SK-N-SH (cell line): ENCODE measurements at regions not wholly inside any gene's neighbourhood (a gene's known extent, or its start where the extent isn't known, plus 50 kb on each side); places are given as distances from the start of the nearest gene placed in this dataset.

ENCODE experiments used
- CTCF ChIA-PET: fragments of 300-600, 350-600 bp; formaldehyde crosslinking; extraction: SDS; loops from one replicate; lab custom pipeline; 2021; lab: Yijun Ruan, JAX
- POLR2A ChIA-PET: fragments of 350-600 bp; sonication (Branson Sonifier 250); formaldehyde crosslinking; extraction: SDS; loops from one replicate; lab custom pipeline; 2020; ENCODE audit warnings: antibody characterized with exemption, inconsistent platforms; lab: Yijun Ruan, JAX
- DNase-seq: peaks from one replicate; pipeline ENCODE4 v3.0.0; 2012
- H2AFZ ChIP-seq: fragments of 200-600 bp; sonication (generic); 2 replicates; pipeline ENCODE4 v1.8.1; 2016; ENCODE audit warnings: antibody characterized with exemption, mild to moderate bottlenecking, low read depth
- H3F3A ChIP-seq: fragments of 200-600 bp; sonication (generic); replicated peaks from 2 replicates; pipeline ENCODE3; 2016; ENCODE audit warnings: antibody characterized with exemption, mild to moderate bottlenecking; ENCODE audit not compliant: insufficient read depth
- H3K27ac ChIP-seq, 2 experiments: fragments of 200-500 bp in 1 of 2; fragments of 200-600 bp in 1 of 2; sonication (Bioruptor generic) in 1 of 2; sonication (generic), shearing (Covaris generic) in 1 of 2; 2 replicates each; pipeline versions ENCODE4 v1.5.1 to v1.6.1; 2014 to 2016; ENCODE audit warnings: low read depth in 2 of 2, inconsistent platforms in 1 of 2, low read length in 1 of 2, mild to moderate bottlenecking in 1 of 2, mixed read lengths in 1 of 2
- H3K27me3 ChIP-seq: fragments of 200-600 bp; sonication (generic), shearing (Covaris generic); 2 replicates; pipeline ENCODE4 v1.6.1; 2016; ENCODE audit warnings: mixed run types; ENCODE audit not compliant: insufficient read depth
- H3K36me3 ChIP-seq, 2 experiments: fragments of 200-500 bp in 1 of 2; fragments of 200-600 bp in 1 of 2; sonication (Bioruptor generic) in 1 of 2; sonication (generic) in 1 of 2; replicated peaks in 1 of 2; 2 replicates each; pipeline versions ENCODE3 to v1.5.1; 2014 to 2016; ENCODE audit warnings: low read length in 1 of 2, mild to moderate bottlenecking in 1 of 2; ENCODE audit not compliant: insufficient read depth in 2 of 2, control insufficient read depth in 1 of 2
- H3K4me1 ChIP-seq, 2 experiments: fragments of 200-500 bp in 1 of 2; fragments of 200-600 bp in 1 of 2; sonication (Bioruptor generic) in 1 of 2; sonication (generic), shearing (Covaris generic) in 1 of 2; 2 replicates each; pipeline versions ENCODE4 v1.5.1 to v1.6.1; 2014 to 2016; ENCODE audit warnings: low read depth in 1 of 2, low read length in 1 of 2, mixed run types in 1 of 2; ENCODE audit not compliant: insufficient read depth in 2 of 2, control insufficient read depth in 1 of 2
- H3K4me2 ChIP-seq: fragments of 200-600 bp; sonication (generic), shearing (Covaris generic); 2 replicates; pipeline ENCODE4 v1.6.1; 2017; ENCODE audit warnings: mixed run types
- H3K4me3 ChIP-seq, 2 experiments: fragments of 200-500 bp in 1 of 2; fragments of 200-600 bp in 1 of 2; sonication (Bioruptor generic) in 1 of 2; sonication (generic), shearing (Covaris generic) in 1 of 2; 2 replicates each; pipeline versions ENCODE4 v1.5.1 to v1.8.1; 2014 to 2016; ENCODE audit warnings: low read depth in 2 of 2, inconsistent platforms in 1 of 2, low read length in 1 of 2, mild to moderate bottlenecking in 1 of 2, mixed read lengths in 1 of 2, moderate library complexity in 1 of 2
- H3K79me2 ChIP-seq: fragments of 200-600 bp; sonication (generic); 2 replicates; pipeline ENCODE4 v1.8.1; 2017; ENCODE audit warnings: mild to moderate bottlenecking; ENCODE audit not compliant: insufficient read depth
- H3K9ac ChIP-seq: fragments of 200-600 bp; sonication (generic); 2 replicates; pipeline ENCODE4 v1.6.1; 2017; ENCODE audit warnings: mixed run types
- H3K9me2 ChIP-seq: fragments of 200-600 bp; sonication (generic); 2 replicates; pipeline ENCODE4 v1.6.1; 2017; ENCODE audit warnings: mixed run types
- H3K9me3 ChIP-seq: fragments of 200-600 bp; sonication (generic); 2 replicates; pipeline ENCODE4 v1.6.1; 2017; ENCODE audit warnings: mixed run types, mild to moderate bottlenecking, moderate library complexity
- H4K20me1 ChIP-seq: fragments of 200-600 bp; sonication (generic); 2 replicates; pipeline ENCODE4 v1.6.1; 2017; ENCODE audit warnings: mild to moderate bottlenecking, mixed run types; ENCODE audit not compliant: insufficient read depth
- CHD2 ChIP-seq: fragments of 150-350 bp; IDR thresholded peaks from 2 replicates; pipeline ENCODE4 v1.6.1; 2018; ENCODE audit warnings: low read length; ENCODE audit not compliant: partially characterized antibody
- ELF1 ChIP-seq: IDR thresholded peaks from 2 replicates; pipeline ENCODE4 v1.4.0; 2012
- FOSL2 ChIP-seq: IDR thresholded peaks from 2 replicates; pipeline ENCODE4 v1.4.0; 2012; ENCODE audit warnings: low read depth, mild to moderate bottlenecking, moderate library complexity, borderline replicate concordance
- GABPA ChIP-seq: IDR thresholded peaks from 2 replicates; pipeline ENCODE4 v1.4.0; 2012; ENCODE audit warnings: low read depth, mild to moderate bottlenecking
- GATA2 ChIP-seq: sonication (generic); formaldehyde crosslinking; IDR thresholded peaks from 2 replicates; pipeline ENCODE4 v1.5.0; 2020; ENCODE audit warnings: mild to moderate bottlenecking, missing genetic modification reagents
- JUND ChIP-seq: IDR thresholded peaks from 2 replicates; pipeline ENCODE4 v1.4.0; 2012
- MXI1 ChIP-seq: IDR thresholded peaks from 2 replicates; pipeline ENCODE4 v1.6.1; 2012; ENCODE audit warnings: mild to moderate bottlenecking, low read depth, low read length, improper control_type of control experiment
- POLR2AphosphoS5 ChIP-seq: IDR thresholded peaks from 2 replicates; pipeline ENCODE4 v1.6.1; 2012; ENCODE audit warnings: low read depth, low read length
- RAD21 ChIP-seq: IDR thresholded peaks from 2 replicates; pipeline ENCODE4 v1.6.1; 2012; ENCODE audit warnings: mild to moderate bottlenecking, low read length
- RCOR1 ChIP-seq: fragments of 150-350 bp; IDR thresholded peaks from 2 replicates; pipeline ENCODE4 v1.6.1; 2017; ENCODE audit warnings: antibody characterized with exemption, low read length
- RFX5 ChIP-seq: IDR thresholded peaks from 2 replicates; pipeline ENCODE4 v1.6.1; 2012; ENCODE audit warnings: mild to moderate bottlenecking, improper control_type of control experiment, low read length
- RXRA ChIP-seq: IDR thresholded peaks from 2 replicates; pipeline ENCODE4 v1.4.0; 2012; ENCODE audit warnings: low read depth, mild to moderate bottlenecking, borderline replicate concordance
- SMC3 ChIP-seq: IDR thresholded peaks from 2 replicates; pipeline ENCODE4 v1.6.1; 2012; ENCODE audit warnings: low read depth, low read length, improper control_type of control experiment
- TCF12 ChIP-seq: IDR thresholded peaks from 2 replicates; pipeline ENCODE4 v1.4.0; 2012
- TEAD4 ChIP-seq: IDR thresholded peaks from 2 replicates; pipeline ENCODE4 v1.4.0; 2012; ENCODE audit warnings: mild to moderate bottlenecking, borderline replicate concordance; ENCODE audit not compliant: insufficient read depth
- WGBS: methylation state at CpG from one replicate; pipeline ENCODE4 v1.1.6; 2017; ENCODE audit warnings: low lambda C conversion rate; 5-methylcytosine and 5-hydroxymethylcytosine counted together
- TF ChIP-seq, protein P1 (sequence below): fragments of 150-350 bp; IDR thresholded peaks from 2 replicates; pipeline ENCODE4 v1.6.1; 2016; ENCODE audit warnings: mild to moderate bottlenecking, low read depth, low read length
- TF ChIP-seq, protein P2 (sequence below): IDR thresholded peaks from 2 replicates; pipeline ENCODE4 v1.4.0; 2012; ENCODE audit warnings: low read depth
- TF ChIP-seq, protein P3 (sequence below): IDR thresholded peaks from 2 replicates; pipeline ENCODE4 v1.4.0; 2012; ENCODE audit warnings: low read depth, borderline replicate concordance
- TF ChIP-seq, protein P4 (sequence below): IDR thresholded peaks from 2 replicates; pipeline ENCODE4; 2012

DNA sequence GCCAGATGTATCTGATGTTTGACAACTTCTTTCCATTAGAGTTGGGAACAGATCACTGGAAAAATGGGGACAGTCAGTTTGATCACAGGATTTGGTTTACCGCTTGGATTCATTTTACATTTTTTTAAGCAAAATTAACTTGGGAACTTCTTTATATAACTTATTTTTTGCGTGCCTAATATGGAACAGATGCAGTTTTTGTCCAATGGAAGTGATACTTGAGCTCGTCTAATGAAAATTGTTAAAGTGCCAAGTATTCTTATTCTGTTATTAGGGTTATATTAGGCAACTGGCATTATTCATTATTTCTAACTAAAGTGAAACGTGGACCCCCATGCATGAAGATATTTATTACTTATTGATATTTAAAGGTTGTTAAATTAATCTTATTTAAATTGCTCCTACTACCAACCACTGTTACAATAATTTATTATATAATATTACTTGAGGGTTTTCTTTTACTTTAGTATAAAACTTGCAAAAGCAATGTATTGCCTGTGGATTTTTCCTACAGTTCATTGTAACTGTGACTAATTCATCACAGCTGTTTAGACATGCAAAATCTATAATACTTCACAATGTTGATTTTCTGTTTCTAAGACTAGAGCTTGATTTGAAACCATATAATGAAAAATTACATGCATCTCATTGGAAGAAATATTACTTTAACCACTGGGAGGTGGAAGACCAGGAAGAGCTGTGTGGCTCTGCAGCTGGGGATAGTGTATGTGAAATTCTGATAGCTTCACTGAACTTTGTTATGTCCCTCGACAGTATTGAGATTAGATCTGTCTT is 787.3 kb upstream of the WWC1 start:
- Histone ChIP-seq H3K9ac (no peak overlapping the region), H3K4me1 (no peaks in the 10 kb centered on the region), H3K27me3 (no peaks in the 10 kb centered on the region), H2AFZ (no peak overlapping the region), H3K4me2 (no peak overlapping the region), H4K20me1 (no peaks in the 10 kb centered on the region), H3K9me3 (no peaks in the 10 kb centered on the region), H3K4me3 (no peak overlapping the region), H3K36me3 (no peaks in the 10 kb centered on the region), H3K27ac (no peak overlapping the region), H3K9me2 (no peaks in the 10 kb centered on the region), H3K79me2 (no peaks in the 10 kb centered on the region)
- DNase-seq = no peak
- 32% methylated on average over 5 of the region's 5 CpGs for WGBS
- POLR2A ChIA-PET = no interaction called here
- CTCF ChIA-PET = interaction anchor here (0.6 kb wide), 1 partner anchor 254 kb away, joined by 4 read pairs; no protein-coding TSS in a partner anchor
- no peak for TF ChIP-seq ELF1
- TF ChIP-seq, protein P1, sequence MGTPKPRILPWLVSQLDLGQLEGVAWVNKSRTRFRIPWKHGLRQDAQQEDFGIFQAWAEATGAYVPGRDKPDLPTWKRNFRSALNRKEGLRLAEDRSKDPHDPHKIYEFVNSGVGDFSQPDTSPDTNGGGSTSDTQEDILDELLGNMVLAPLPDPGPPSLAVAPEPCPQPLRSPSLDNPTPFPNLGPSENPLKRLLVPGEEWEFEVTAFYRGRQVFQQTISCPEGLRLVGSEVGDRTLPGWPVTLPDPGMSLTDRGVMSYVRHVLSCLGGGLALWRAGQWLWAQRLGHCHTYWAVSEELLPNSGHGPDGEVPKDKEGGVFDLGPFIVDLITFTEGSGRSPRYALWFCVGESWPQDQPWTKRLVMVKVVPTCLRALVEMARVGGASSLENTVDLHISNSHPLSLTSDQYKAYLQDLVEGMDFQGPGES = no peak
- TF ChIP-seq JUND = no peak
- TF ChIP-seq GATA2 = no peak
- TF ChIP-seq, protein P2, sequence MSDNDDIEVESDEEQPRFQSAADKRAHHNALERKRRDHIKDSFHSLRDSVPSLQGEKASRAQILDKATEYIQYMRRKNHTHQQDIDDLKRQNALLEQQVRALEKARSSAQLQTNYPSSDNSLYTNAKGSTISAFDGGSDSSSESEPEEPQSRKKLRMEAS = no peak
- TF ChIP-seq, protein P3, sequence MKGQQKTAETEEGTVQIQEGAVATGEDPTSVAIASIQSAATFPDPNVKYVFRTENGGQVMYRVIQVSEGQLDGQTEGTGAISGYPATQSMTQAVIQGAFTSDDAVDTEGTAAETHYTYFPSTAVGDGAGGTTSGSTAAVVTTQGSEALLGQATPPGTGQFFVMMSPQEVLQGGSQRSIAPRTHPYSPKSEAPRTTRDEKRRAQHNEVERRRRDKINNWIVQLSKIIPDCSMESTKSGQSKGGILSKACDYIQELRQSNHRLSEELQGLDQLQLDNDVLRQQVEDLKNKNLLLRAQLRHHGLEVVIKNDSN = no peak
- TF ChIP-seq, all 33 proteins: peak for 0
- no peaks in the 10 kb centered on the region for H3F3A ChIP-seq

DNA sequence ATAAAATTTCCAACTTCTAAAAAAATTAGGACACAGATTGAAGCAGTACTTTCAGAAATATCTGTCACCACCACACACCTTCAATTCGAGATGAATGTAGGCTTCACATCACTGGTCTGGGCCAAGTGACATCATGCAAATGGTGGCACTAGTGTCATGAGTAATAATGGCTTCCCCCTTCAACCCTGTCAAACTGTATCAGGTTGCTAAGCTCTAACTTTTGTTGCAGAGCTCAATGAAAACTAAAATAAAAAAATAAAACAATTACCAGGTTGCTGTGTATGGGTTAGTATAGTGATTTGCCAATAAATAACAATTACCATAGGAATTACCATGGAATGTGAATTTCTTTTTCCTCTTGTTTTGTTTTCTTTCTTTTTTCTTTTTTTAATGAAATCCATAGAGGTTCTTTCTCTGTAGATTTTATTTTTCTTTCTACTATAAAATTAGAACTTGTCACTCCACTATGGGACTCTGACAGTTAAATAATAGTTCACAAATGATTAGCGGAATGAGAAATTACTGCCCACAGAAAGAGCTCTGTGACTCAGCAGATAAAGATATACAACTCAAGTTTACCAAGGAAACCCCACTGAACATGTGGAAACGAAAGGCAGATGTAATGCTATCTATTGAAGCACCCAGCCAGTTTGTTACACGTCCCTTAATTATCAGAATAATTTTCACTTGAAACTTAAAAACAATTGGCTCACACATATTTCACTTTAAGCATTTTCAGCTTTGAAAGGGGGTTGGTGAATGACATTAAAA is 783.8 kb upstream of the WWC1 start:
- no peaks in the 10 kb centered on the region for H3K36me3 ChIP-seq
- WGBS = 37% methylated on average over 4 of the region's 4 CpGs
- no peak for DNase-seq
- CTCF ChIA-PET = interaction anchor here (0.6 to 1.4 kb wide), 3 partner anchors 9 to 1150 kb away, joined by 3 read pairs; no protein-coding TSS in a partner anchor
- TF ChIP-seq, protein P3 = no peak
- TF ChIP-seq RXRA (no peak), FOSL2 (no peak), GABPA (no peak), CHD2 (no peak), POLR2AphosphoS5 (no peak), MXI1 (no peak), RAD21 (no peak), RFX5 (no peak), ELF1 (no peak), RCOR1 (no peak), TCF12 (no peak), TEAD4 (no peak), SMC3 (no peak)
- TF ChIP-seq, protein P4, sequence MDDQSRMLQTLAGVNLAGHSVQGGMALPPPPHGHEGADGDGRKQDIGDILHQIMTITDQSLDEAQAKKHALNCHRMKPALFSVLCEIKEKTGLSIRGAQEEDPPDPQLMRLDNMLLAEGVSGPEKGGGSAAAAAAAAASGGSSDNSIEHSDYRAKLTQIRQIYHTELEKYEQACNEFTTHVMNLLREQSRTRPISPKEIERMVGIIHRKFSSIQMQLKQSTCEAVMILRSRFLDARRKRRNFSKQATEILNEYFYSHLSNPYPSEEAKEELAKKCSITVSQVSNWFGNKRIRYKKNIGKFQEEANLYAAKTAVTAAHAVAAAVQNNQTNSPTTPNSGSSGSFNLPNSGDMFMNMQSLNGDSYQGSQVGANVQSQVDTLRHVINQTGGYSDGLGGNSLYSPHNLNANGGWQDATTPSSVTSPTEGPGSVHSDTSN = no peak
- H3K4me2 ChIP-seq = no peak overlapping the region
- H3K9me3 ChIP-seq = no peaks in the 10 kb centered on the region
- no peak overlapping the region for H3K4me3 ChIP-seq
- no peak overlapping the region for H3K27ac ChIP-seq
- no peaks in the 10 kb centered on the region for H3K9me2 ChIP-seq
- H3K4me1 ChIP-seq = no peaks in the 10 kb centered on the region
- no peaks in the 10 kb centered on the region for H3K27me3 ChIP-seq
- POLR2A ChIA-PET = no interaction called here
- no peak overlapping the region for H2AFZ ChIP-seq
- no peaks in the 10 kb centered on the region for H3K79me2 ChIP-seq
- H4K20me1 ChIP-seq = no peaks in the 10 kb centered on the region
- H3F3A ChIP-seq = no peaks in the 10 kb centered on the region
- H3K9ac ChIP-seq = no peak overlapping the region
